GM21619 (cell line): ENCODE measurements at regions not wholly inside any gene's neighbourhood (a gene's known extent, or its start where the extent isn't known, plus 50 kb on each side); places are given as distances from the start of the nearest gene placed in this dataset.

Experiments
- ATAC-seq: cut with Tn5 transposase; IDR thresholded peaks from one replicate; pipeline ENCODE4 v1.9.1; 2021; ENCODE audit not compliant: unreplicated experiment

- ATAC-seq, result no peak
Observed at GRCh38 chr16:17617021-17617552, 146.3 kb upstream of the XYLT1 start.

- ATAC-seq, result no peak
Observed at GRCh38 chr16:17612336-17612735, 141.6 kb upstream of the XYLT1 start.

GRCh38 chr16:17607609-17608008 is 136.8 kb upstream of the XYLT1 start:
- ATAC-seq, result no peak

- ATAC-seq, result no peak
Observed at GRCh38 chr16:17607075-17607509, 136.3 kb upstream of the XYLT1 start.

- no peak for ATAC-seq
Observed at GRCh38 chr16:17606460-17606859, 135.7 kb upstream of the XYLT1 start.

GRCh38 chr16:17605784-17606183 is 135.0 kb upstream of the XYLT1 start:
- ATAC-seq, result no peak

- no peak for ATAC-seq
Observed at GRCh38 chr16:17603626-17604025, 132.9 kb upstream of the XYLT1 start.

GRCh38 chr16:17602678-17603077 is 131.9 kb upstream of the XYLT1 start:
- no peak for ATAC-seq

- ATAC-seq, result no peak
Observed at GRCh38 chr16:17598968-17599367, 128.2 kb upstream of the XYLT1 start.

GRCh38 chr16:17591655-17592405 is 121.1 kb upstream of the XYLT1 start:
- ATAC-seq, result no peak

- no peak for ATAC-seq
Observed at GRCh38 chr16:17590711-17591654, 120.2 kb upstream of the XYLT1 start.

GRCh38 chr16:17589898-17590297 is 119.1 kb upstream of the XYLT1 start:
- no peak for ATAC-seq

- no peak for ATAC-seq
Observed at GRCh38 chr16:17585449-17586074, 114.8 kb upstream of the XYLT1 start.

- no peak for ATAC-seq
Observed at GRCh38 chr16:17578981-17579874, 108.5 kb upstream of the XYLT1 start.

GRCh38 chr16:17574256-17574655 is 103.5 kb upstream of the XYLT1 start:
- ATAC-seq, result no peak

- ATAC-seq, result no peak
Observed at GRCh38 chr16:17572145-17572544, 101.4 kb upstream of the XYLT1 start.

- ATAC-seq, result no peak
Observed at GRCh38 chr16:17571499-17572093, 100.8 kb upstream of the XYLT1 start.

- ATAC-seq, result no peak
Observed at GRCh38 chr16:17568239-17568638, 97.5 kb upstream of the XYLT1 start.

- no peak for ATAC-seq
Observed at GRCh38 chr16:17567455-17567854, 96.7 kb upstream of the XYLT1 start.
